PC-9 (cell line): ENCODE measurements at regions not wholly inside any gene's neighbourhood (a gene's known extent, or its start where the extent isn't known, plus 50 kb on each side); places are given as distances from the start of the nearest gene placed in this dataset.

Experiments
- BruUV-seq: library from RNA; stranded (reverse); fragments of 400-500 nt; replicated peaks from 2 replicates; lab custom pipeline; 2021; lab: Mats Ljungman, UMichigan
- CTCF ChIA-PET: fragments of 300-600 bp; sonication (Branson Sonifier 250); formaldehyde crosslinking; loops from one replicate; lab custom pipeline; 2022; ENCODE audit warnings: antibody characterized with exemption; lab: Charles Lee
- POLR2A ChIA-PET: fragments of 300-600 bp; sonication (Branson Sonifier 250); formaldehyde crosslinking; loops from one replicate; lab custom pipeline; 2022; ENCODE audit warnings: antibody characterized with exemption; ENCODE audit not compliant: unreplicated experiment; lab: Charles Lee
- DNase-seq, 2 experiments: peaks; one replicate each; pipeline versions ENCODE4 v3.0.0 to v3.0.0-alpha.2; 2015 to 2022; ENCODE audit warnings: mixed read lengths in 1 of 2
- H2AFZ ChIP-seq: fragments of 200-600 bp; sonication (generic); 2 replicates; pipeline ENCODE4 v1.8.1; 2017; ENCODE audit warnings: antibody characterized with exemption
- H3F3A ChIP-seq: fragments of 200-600 bp; sonication (generic); 2 replicates; pipeline ENCODE4 v1.8.1; 2017; ENCODE audit warnings: antibody characterized with exemption, mild to moderate bottlenecking, low read depth; ENCODE audit not compliant: insufficient read depth
- H3K27ac ChIP-seq: fragments of 200-600 bp; sonication (generic); 2 replicates; pipeline ENCODE4 v1.6.1; 2016; ENCODE audit warnings: mixed run types
- H3K27me3 ChIP-seq: fragments of 200-600 bp; sonication (generic); 2 replicates; pipeline ENCODE4 v1.6.1; 2016; ENCODE audit warnings: low read depth, mixed run types; ENCODE audit not compliant: insufficient read depth
- H3K36me3 ChIP-seq: fragments of 200-600 bp; sonication (generic); 2 replicates; pipeline ENCODE4 v1.6.1; 2016; ENCODE audit warnings: low read depth, mixed run types
- H3K4me1 ChIP-seq: fragments of 200-600 bp; sonication (generic); replicated peaks from 2 replicates; pipeline ENCODE4 v1.6.1; 2016; ENCODE audit warnings: mixed run types; ENCODE audit not compliant: insufficient read depth
- H3K4me2 ChIP-seq: fragments of 200-600 bp; sonication (generic); 2 replicates; pipeline ENCODE4 v1.6.1; 2017; ENCODE audit warnings: mixed run types
- H3K4me3 ChIP-seq: fragments of 200-600 bp; sonication (generic); 2 replicates; pipeline ENCODE4 v1.6.1; 2016; ENCODE audit warnings: mixed run types
- H3K79me2 ChIP-seq: fragments of 200-600 bp; sonication (generic); 2 replicates; pipeline ENCODE4 v1.6.1; 2017; ENCODE audit warnings: low read depth, mixed run types
- H3K9me2 ChIP-seq: fragments of 200-600 bp; sonication (generic); 2 replicates; pipeline ENCODE4 v1.8.1; 2017; ENCODE audit warnings: mild to moderate bottlenecking; ENCODE audit not compliant: insufficient read depth
- H3K9me3 ChIP-seq: fragments of 200-600 bp; sonication (generic); 2 replicates; pipeline ENCODE4 v1.8.1; 2016; ENCODE audit warnings: low read depth; ENCODE audit not compliant: insufficient read depth
- H4K20me1 ChIP-seq: fragments of 200-600 bp; sonication (generic); 2 replicates; pipeline ENCODE4 v1.8.1; 2017; ENCODE audit not compliant: insufficient read depth
- CTCF ChIP-seq: fragments of 200-600 bp; sonication (generic); conservative IDR thresholded peaks from 2 replicates; pipeline ENCODE4 v1.6.1; 2017; ENCODE audit warnings: mixed run types, antibody characterized with exemption, mild to moderate bottlenecking, moderate library complexity
- EZH2 ChIP-seq: fragments of 200-600 bp; sonication (generic); IDR thresholded peaks from 2 replicates; pipeline ENCODE4 v1.8.0; 2017; ENCODE audit warnings: antibody characterized with exemption, low read depth
- intact Hi-C: fragments of 100-400 bp; cut with micrococcal nuclease; formaldehyde crosslinking; loops from one replicate; pipeline ENCODE4 v1.10.0; 2022; ENCODE audit not compliant: unreplicated experiment

- no peak overlapping the region for H3K27ac ChIP-seq
- no peak overlapping the region for H3K4me2 ChIP-seq
- H3K36me3 ChIP-seq: no peaks in the 10 kb centered on the region
- H3F3A ChIP-seq: no peaks in the 10 kb centered on the region
- no peak for DNase-seq
- no peak overlapping the region for H3K4me3 ChIP-seq
- H3K79me2 ChIP-seq: no peaks in the 10 kb centered on the region
- no TSS peak for BruUV-seq
- TF ChIP-seq CTCF (no peak), EZH2 (no peak)
- no peak overlapping the region for H2AFZ ChIP-seq
- intact Hi-C loops: loop anchor here (10.0 kb wide), 1 partner anchor 1187 kb away; no protein-coding TSS in a partner anchor
- no peaks in the 10 kb centered on the region for H3K27me3 ChIP-seq
- CTCF ChIA-PET: no interaction called here
- no peaks in the 10 kb centered on the region for H3K9me2 ChIP-seq
- H3K4me1 ChIP-seq: no peaks in the 10 kb centered on the region
- no peaks in the 10 kb centered on the region for H3K9me3 ChIP-seq
- H4K20me1 ChIP-seq: no peaks in the 10 kb centered on the region; the same call in 1 of the 2 replicates
- POLR2A ChIA-PET: no interaction called here
Measured at GRCh38 chr13:64457976-64458375, 2772.2 kb downstream of the PCDH9 start.

DNA sequence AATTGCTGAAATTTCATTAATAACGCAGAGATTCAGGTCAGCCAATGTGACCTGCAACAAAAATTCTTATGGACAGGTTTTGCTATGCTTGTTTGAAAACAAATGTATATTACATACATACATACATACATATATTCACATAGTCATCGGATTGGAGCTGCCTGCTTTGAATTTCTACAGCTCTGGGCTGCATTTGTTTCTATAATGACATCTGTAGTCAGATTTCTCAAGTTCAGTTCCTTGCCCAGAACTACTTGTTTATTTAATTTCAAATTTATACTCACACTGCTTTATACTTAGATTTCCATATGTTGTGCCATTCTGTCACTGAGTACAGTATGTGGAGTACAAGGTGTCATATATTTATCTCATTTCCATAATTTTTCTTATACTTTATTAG lies 2775.0 kb downstream of the PCDH9 start:
- Histone ChIP-seq H3K4me3 (no peak overlapping the region), H3K9me3 (no peaks in the 10 kb centered on the region), H3K4me2 (no peak overlapping the region), H3K27me3 (no peaks in the 10 kb centered on the region), H4K20me1 (no peaks in the 10 kb centered on the region; the same call in 1 of the 2 replicates), H3K4me1 (no peaks in the 10 kb centered on the region), H3K9me2 (no peaks in the 10 kb centered on the region), H3F3A (no peaks in the 10 kb centered on the region), H3K27ac (no peak overlapping the region), H3K36me3 (no peaks in the 10 kb centered on the region), H2AFZ (no peak overlapping the region), H3K79me2 (no peaks in the 10 kb centered on the region)
- POLR2A ChIA-PET: no interaction called here
- TF ChIP-seq CTCF (no peak), EZH2 (no peak)
- BruUV-seq: no TSS peak
- CTCF ChIA-PET: no interaction called here
- no peak for DNase-seq
- intact Hi-C loops: loop anchor here (10.0 kb wide), 1 partner anchor 1190 kb away; no protein-coding TSS in a partner anchor

GRCh38 chr13:64453831-64454230 lies 2776.3 kb downstream of the PCDH9 start:
- POLR2A ChIA-PET: no interaction called here
- no peaks in the 10 kb centered on the region for H3K36me3 ChIP-seq
- H3K27me3 ChIP-seq: no peaks in the 10 kb centered on the region
- H3K27ac ChIP-seq: no peak overlapping the region
- H4K20me1 ChIP-seq: no peaks in the 10 kb centered on the region; the same call in 1 of the 2 replicates
- CTCF ChIA-PET: no interaction called here
- no peaks in the 10 kb centered on the region for H3F3A ChIP-seq
- no peaks in the 10 kb centered on the region for H3K4me1 ChIP-seq
- no peak for TF ChIP-seq CTCF
- no peaks in the 10 kb centered on the region for H3K9me3 ChIP-seq
- no peak overlapping the region; the same call in 1 of the 2 replicates for H2AFZ ChIP-seq
- no peak for DNase-seq
- no peak overlapping the region for H3K4me3 ChIP-seq
- no peaks in the 10 kb centered on the region for H3K9me2 ChIP-seq
- intact Hi-C loops: loop anchor here (10.0 kb wide), 1 partner anchor 1191 kb away; no protein-coding TSS in a partner anchor
- H3K4me2 ChIP-seq: no peak overlapping the region
- H3K79me2 ChIP-seq: no peaks in the 10 kb centered on the region
- no TSS peak for BruUV-seq
